Right lobe of liver (tissue), 6 donors: ENCODE measurements at regions not wholly inside any gene's neighbourhood (a gene's known extent, or its start where the extent isn't known, plus 50 kb on each side); places are given as distances from the start of the nearest gene placed in this dataset.

Experiments used
- ATAC-seq, 4 donors: fragments of 200-7000 bp; cut with Tn5 transposase; one replicate each; pipeline ENCODE4 v1.9.1; 2020; ENCODE audit warnings: mild to moderate bottlenecking in 4 of 4, moderate library complexity in 4 of 4
- DNase-seq, 3 donors: peaks; one replicate each; pipeline ENCODE4 v3.0.0-alpha.2; 2020
- H3K27ac ChIP-seq, 3 donors: fragments of 200-600 bp; one replicate each; pipeline ENCODE4 v1.8.0; 2022
- H3K27me3 ChIP-seq, 2 donors: fragments of 200-600 bp; one replicate each; pipeline ENCODE4 v1.8.0; 2022
- H3K36me3 ChIP-seq, 4 donors: fragments of 200-600 bp; sonication (generic) in 1 of 4; one replicate each; pipeline versions ENCODE4 v1.5.1 to v1.8.0; 2017 to 2022; ENCODE audit warnings: control low read depth in 1 of 4
- H3K4me1 ChIP-seq, 4 donors: fragments of 200-600 bp; sonication (generic) in 1 of 4; one replicate each; pipeline versions ENCODE4 v1.5.1 to v1.8.0; 2017 to 2022; ENCODE audit warnings: control low read depth in 1 of 4
- H3K4me3 ChIP-seq, 3 donors: fragments of 200-600 bp; one replicate each; pipeline ENCODE4 v1.8.0; 2022
- H3K9me3 ChIP-seq, 4 donors: fragments of 200-600 bp; sonication (generic) in 1 of 4; one replicate each; pipeline versions ENCODE4 v1.5.1 to v1.8.0; 2017 to 2022; ENCODE audit warnings: control low read depth in 1 of 4
- POLR2A ChIP-seq: fragments of 450-650 bp; IDR thresholded peaks from one replicate; pipeline ENCODE4 v1.6.1; 2017; ENCODE audit warnings: antibody characterized with exemption, mild to moderate bottlenecking
- WGBS: methylation state at CpG from one replicate; pipeline ENCODE4 v1.1.6; 2018; ENCODE audit warnings: low coverage, low lambda C conversion rate; ENCODE audit not compliant: insufficient coverage; ENCODE audit errors: missing lambda C conversion rate; 5-methylcytosine and 5-hydroxymethylcytosine counted together
- intact Hi-C, 2 donors: fragments of 100-400 bp; cut with DNase I; formaldehyde crosslinking; loops; one replicate each; pipeline versions ENCODE4 v1.11.2 to v1.14.1; 2022
- TF ChIP-seq, protein P1 (sequence below), 4 donors: fragments of 200-600 bp in 3 of 4; fragments of 450-650 bp in 1 of 4; IDR thresholded peaks; one replicate each; pipeline versions ENCODE4 v1.5.1 to v1.8.0; 2016 to 2022; ENCODE audit warnings: antibody characterized with exemption in 4 of 4, mild to moderate bottlenecking in 2 of 4
- donor health status: DM: no; HTN: yes; CAD: no.
- donor health status: DM: no; HTN: no; CAD: no.
- donor health status: DM: no; HTN: no; CAD: no.
- donor health status: DM: no; HTN: yes; CAD: no.
- donor health status: DM: no; HTN: yes; CAD: no.

DNA sequence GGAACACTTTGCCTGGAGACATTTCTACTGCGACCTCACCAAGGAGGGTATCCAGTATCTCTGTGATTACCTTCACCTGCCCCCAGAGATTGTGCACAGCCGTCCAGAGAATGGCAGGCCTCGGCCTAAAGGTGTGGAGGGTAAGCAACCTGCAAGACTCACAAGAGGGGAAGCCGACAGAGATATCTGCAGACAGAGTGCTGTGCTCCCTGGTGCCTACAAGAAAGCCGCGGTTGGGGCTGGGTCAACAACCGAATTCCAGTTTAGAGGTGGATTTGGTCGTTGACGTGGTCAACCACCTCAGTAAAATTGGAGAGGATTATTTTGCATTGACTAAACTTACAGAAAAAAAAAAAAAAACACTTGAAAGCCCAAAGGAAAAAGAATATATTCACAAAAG, 107.8 kb upstream of the ISL1 start:
- TF ChIP-seq, protein P1, sequence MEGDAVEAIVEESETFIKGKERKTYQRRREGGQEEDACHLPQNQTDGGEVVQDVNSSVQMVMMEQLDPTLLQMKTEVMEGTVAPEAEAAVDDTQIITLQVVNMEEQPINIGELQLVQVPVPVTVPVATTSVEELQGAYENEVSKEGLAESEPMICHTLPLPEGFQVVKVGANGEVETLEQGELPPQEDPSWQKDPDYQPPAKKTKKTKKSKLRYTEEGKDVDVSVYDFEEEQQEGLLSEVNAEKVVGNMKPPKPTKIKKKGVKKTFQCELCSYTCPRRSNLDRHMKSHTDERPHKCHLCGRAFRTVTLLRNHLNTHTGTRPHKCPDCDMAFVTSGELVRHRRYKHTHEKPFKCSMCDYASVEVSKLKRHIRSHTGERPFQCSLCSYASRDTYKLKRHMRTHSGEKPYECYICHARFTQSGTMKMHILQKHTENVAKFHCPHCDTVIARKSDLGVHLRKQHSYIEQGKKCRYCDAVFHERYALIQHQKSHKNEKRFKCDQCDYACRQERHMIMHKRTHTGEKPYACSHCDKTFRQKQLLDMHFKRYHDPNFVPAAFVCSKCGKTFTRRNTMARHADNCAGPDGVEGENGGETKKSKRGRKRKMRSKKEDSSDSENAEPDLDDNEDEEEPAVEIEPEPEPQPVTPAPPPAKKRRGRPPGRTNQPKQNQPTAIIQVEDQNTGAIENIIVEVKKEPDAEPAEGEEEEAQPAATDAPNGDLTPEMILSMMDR (IDR thresholded peaks at IDR 0.05), result no peak
- TF ChIP-seq POLR2A, result no peak
- H3K4me3 ChIP-seq, result no peak overlapping the region
- ATAC-seq (no peak), DNase-seq (peak in 1 of 3 donors; percentile 25)
- intact Hi-C loops, result no loop called here
- no peaks in the 10 kb centered on the region for H3K4me1 ChIP-seq
- H3K36me3 ChIP-seq, result no peaks in the 10 kb centered on the region
- WGBS, result 79% methylated on average over 8 of the region's 9 CpGs
- no peaks in the 10 kb centered on the region for H3K9me3 ChIP-seq
- no peak overlapping the region for H3K27ac ChIP-seq
- H3K27me3 ChIP-seq, result no peaks in the 10 kb centered on the region

DNA sequence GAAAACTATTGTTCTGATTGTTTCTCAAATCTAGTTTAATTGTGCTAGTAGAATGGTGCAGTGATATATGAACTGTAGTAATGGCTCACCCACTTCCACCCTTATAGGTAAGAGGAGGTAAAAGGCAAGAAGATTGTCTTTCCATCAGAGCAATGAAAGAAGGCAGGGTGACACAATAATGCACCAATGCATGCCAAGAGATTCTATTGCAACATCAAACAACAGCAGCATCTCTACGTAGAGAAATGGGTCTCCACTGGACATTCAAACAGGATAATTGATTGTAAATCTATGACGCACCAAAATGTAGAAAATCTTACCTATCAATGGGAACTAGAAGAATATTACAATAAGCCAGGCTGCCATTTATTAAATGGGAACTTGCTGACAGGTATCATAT, 107.0 kb upstream of the ISL1 start:
- WGBS, result 47% methylated on average over 2 of the region's 2 CpGs
- no peak for ATAC-seq

DNA sequence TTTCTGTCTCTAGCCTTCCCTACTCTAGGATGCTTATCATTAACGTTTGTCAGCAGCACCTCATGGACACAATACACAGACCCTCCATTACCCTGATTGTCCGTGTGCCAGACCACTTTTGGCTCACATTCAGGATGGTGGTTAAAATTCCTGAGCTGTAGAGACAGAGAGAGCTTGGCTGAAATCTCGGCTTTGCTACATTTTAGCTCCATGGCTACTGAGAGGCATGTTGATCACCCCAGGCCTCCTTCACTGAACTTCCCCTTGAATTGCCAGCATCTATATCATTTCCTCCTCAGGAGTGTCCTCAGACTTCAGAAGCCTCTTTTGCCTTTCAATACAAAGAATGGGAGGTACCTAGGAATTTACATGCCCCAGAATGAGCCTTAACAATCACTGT, 104.7 kb upstream of the ISL1 start:
- TF ChIP-seq POLR2A, result no peak
- TF ChIP-seq, protein P1 (IDR thresholded peaks at IDR 0.05), result no peak
- no peaks in the 10 kb centered on the region for H3K4me1 ChIP-seq
- no peak overlapping the region for H3K4me3 ChIP-seq
- WGBS, result 4% methylated on average over 2 of the region's 3 CpGs
- H3K27ac ChIP-seq, result no peak overlapping the region
- no peaks in the 10 kb centered on the region for H3K36me3 ChIP-seq
- H3K27me3 ChIP-seq, result no peaks in the 10 kb centered on the region
- no peak for DNase-seq
- H3K9me3 ChIP-seq, result no peaks in the 10 kb centered on the region
- no peak for ATAC-seq
- intact Hi-C loops, result no loop called here

More for the DNA sequence above, 107.0 kb upstream of the ISL1 start:
- TF ChIP-seq, protein P1 (IDR thresholded peaks at IDR 0.05), result no peak
- TF ChIP-seq POLR2A, result no peak
- Histone ChIP-seq H3K4me1 (no peaks in the 10 kb centered on the region), H3K4me3 (no peak overlapping the region), H3K9me3 (no peaks in the 10 kb centered on the region), H3K27me3 (no peaks in the 10 kb centered on the region), H3K36me3 (no peaks in the 10 kb centered on the region), H3K27ac (no peak overlapping the region)
- intact Hi-C loops, result no loop called here
- no peak for DNase-seq

DNA sequence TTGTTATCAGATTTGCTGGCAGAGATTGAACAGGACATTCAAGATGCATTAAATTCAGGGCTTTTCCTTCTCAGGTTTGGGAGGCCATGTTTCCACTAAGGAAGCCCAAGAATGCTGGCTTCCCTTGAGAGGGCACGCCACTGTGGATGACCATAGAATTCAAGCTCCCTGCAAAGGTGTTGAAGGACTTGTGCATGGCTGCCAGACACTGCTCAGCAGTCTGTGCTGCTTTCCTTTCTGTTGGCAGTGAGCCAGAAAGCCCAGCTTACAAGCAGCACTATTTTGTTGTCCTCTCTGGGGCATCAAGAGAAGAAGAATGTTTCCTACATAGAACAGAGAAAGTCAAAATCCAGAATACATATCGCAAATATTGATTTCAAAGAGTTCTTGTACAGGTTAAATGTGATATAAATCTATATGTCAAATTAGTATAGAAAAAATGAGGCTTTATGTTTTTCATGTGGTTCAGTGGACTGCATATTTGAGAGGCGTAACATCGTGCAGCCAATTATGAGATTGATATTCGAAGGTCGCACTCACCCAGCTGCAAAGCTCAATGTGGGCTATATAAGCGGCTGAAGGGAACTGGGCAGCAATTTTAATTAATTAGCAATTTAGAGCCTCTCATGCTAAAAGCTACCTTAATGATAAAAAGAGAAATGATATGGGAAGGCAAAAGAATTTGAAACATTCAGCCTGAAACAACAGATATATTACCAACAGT, 103.1 kb upstream of the ISL1 start:
- ATAC-seq, result no peak
- DNase-seq, result no peak
- no peaks in the 10 kb centered on the region for H3K9me3 ChIP-seq
- H3K27ac ChIP-seq, result no peak overlapping the region
- no peaks in the 10 kb centered on the region for H3K4me1 ChIP-seq
- H3K36me3 ChIP-seq, result no peaks in the 10 kb centered on the region
- no peaks in the 10 kb centered on the region for H3K27me3 ChIP-seq
- intact Hi-C loops, result no loop called here
- H3K4me3 ChIP-seq, result no peak overlapping the region
- WGBS, result 72% methylated on average over 6 of the region's 7 CpGs
- TF ChIP-seq POLR2A, result no peak
- TF ChIP-seq, protein P1 (IDR thresholded peaks at IDR 0.05), result no peak
